HG03565 (cell line): ENCODE measurements at regions not wholly inside any gene's neighbourhood (a gene's known extent, or its start where the extent isn't known, plus 50 kb on each side); places are given as distances from the start of the nearest gene placed in this dataset.

Experiments
- ATAC-seq: cut with Tn5 transposase; IDR thresholded peaks from one replicate; pipeline ENCODE4 v1.9.1; 2021; ENCODE audit warnings: mild to moderate bottlenecking, moderate library complexity; ENCODE audit not compliant: unreplicated experiment

- no peak for ATAC-seq
These were observed 50.8 kb upstream of the TSHZ2 start for GRCh38 chr20:52921340-52921739.

GRCh38 chr20:52918311-52918710 is 53.8 kb upstream of the TSHZ2 start:
- no peak for ATAC-seq

GRCh38 chr20:52915564-52915963 is 56.6 kb upstream of the TSHZ2 start:
- ATAC-seq: no peak

DNA sequence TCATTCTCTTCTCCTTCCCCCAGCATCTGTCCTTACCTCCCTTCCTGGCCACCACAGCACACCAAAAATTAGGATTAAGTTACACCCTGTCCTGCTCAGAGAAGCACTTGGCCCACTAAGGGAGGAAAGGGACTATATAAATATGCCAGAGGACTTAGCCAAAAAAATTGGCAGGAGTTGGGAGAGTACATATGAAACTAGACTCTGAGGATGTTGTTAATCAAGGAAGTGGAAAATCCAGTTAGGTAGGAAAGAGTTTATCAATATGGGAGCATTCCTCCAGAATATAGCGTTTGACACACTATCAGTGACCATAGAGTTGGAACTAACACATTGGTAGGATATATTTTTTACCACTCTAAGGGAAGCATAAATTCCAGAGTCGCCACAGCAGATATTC is 57.3 kb upstream of the TSHZ2 start:
- ATAC-seq: no peak

DNA sequence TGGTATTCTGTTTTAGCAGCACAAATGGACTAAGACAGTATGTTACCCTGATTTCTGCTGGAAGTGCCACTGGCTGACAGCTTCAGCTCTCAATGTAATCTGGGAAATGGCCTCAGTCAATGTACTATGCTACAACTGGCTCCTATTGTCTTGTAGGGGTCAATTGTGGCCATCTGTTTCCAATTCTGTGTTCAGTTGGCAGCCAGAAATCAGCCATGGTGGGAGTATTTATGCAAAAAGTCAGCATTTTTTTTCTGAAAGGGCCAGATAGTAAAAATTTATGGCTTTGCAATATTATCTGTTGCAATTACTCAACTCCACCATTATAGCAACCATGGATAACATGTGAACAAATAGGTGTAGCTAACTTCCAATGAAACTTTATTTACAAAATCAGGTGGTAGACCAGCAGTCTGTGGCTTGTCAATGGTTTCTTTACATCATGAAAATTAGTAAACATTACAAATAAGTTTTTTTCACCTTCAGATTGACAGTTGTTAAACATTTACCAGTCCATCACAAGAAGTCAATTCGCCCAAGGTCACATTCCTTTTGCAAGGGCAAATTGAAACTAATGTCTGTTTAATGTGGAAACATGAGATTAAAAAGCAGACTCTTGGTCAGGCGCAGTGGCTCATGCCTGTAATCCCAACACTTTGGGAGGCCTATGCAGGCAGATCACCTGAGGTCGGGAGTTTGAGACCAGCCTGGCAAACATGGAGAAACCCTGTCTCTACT is 58.3 kb upstream of the TSHZ2 start:
- no peak for ATAC-seq

GRCh38 chr20:52905241-52905994 is 66.7 kb upstream of the TSHZ2 start:
- ATAC-seq: no peak

DNA sequence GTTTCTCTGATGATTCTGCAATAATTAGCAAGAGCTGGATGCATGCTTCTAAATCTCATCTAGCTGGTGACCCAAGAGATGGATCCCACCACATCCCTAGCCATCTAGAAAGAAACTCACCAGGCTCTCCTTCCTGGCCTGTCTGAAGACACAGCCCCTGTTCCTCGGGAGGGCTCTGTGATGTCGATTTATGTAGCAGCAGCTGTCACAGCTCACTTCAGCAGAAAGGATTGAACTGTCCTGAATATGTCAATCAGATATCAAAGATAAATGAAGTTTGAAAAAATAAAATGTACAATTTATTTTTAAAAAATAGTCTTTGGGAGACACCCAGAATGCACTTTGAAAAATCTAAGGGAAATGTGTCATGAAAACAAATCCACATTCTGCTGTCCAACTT is 67.3 kb upstream of the TSHZ2 start:
- ATAC-seq: no peak

- no peak for ATAC-seq
These were observed 73.0 kb upstream of the TSHZ2 start for GRCh38 chr20:52899041-52899608.

GRCh38 chr20:52896348-52896747 is 75.8 kb upstream of the TSHZ2 start:
- no peak for ATAC-seq

DNA sequence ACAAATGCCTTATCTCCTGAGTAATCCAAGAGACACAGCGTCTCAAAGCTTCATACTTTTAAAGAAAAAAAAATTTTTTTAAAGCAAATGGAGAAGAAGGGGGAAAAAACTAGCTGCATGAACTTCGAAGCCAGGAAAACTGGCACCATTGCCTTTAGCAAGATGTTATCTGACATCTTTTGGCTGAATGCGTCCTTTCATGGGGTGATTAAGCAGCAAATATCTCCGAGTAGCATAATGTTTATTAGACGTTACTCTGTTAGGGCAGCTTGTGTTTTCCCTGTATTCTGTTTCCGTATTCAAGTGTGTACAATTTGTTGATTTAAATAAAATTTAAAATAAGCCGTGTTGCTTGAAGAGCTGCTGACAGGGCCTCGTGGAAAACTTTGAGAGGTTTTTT is 76.5 kb upstream of the TSHZ2 start:
- no peak for ATAC-seq

DNA sequence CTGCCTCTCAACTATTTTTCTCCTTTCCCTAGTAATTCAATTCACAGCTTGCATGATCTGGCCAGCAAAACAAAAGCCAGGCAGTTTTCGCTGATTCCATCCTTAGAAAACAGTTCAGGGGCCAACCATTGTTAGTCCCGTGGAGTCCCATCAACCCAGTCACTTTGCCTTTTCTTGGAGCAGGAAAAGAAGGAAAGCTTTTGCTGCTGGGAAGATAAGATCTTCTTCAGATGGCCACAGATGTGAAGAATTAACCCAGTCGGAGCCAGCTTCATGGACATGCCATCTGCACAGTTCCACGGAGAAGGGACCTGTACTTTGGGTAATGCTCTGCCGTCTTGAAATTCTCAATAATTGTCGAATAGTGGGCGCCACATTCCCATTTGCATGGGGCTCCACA is 76.9 kb upstream of the TSHZ2 start:
- no peak for ATAC-seq

- ATAC-seq: no peak
These were observed 78.7 kb upstream of the TSHZ2 start for GRCh38 chr20:52893498-52893897.

DNA sequence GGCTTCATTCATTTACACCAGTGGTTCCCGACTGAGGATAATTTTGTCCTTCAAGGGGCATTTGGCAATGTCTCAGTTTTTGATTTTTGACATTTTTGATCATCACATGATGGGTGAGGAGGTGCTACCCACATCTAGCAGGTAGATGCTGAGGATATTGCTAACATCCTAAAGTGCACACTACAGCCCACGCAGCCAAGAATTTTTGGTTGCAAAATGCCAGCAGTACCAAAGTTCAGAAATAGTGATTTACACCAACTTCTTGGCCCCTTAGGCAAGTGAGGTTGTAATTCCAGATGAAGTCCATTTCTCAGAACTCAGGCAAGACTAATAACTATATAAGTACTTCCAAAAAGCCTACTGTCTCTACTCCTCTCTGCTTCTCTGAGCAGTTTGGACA is 80.1 kb upstream of the TSHZ2 start:
- ATAC-seq: no peak

- no peak for ATAC-seq
These were observed 82.0 kb upstream of the TSHZ2 start for GRCh38 chr20:52890130-52890529.

DNA sequence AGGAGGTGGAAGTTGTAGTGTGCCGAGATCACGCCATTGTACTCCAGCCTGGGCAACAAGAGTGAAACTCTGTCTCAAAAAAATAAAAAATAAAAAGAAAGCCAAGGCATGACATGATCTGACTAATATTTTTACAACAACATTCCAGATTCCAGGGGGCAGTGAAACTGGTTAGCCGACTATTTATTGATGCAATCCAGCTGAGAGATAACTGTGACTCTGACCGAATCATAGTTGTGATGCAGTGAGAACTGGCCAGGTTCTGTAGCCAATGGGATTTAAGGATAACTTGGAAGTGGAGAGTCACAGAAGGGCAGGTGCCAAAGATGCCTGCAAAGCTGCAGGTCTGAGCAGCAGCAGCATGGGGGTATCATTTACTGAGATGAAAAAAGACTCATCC is 82.9 kb upstream of the TSHZ2 start:
- ATAC-seq: no peak

- no peak for ATAC-seq
These were observed 84.1 kb upstream of the TSHZ2 start for GRCh38 chr20:52888096-52888495.

DNA sequence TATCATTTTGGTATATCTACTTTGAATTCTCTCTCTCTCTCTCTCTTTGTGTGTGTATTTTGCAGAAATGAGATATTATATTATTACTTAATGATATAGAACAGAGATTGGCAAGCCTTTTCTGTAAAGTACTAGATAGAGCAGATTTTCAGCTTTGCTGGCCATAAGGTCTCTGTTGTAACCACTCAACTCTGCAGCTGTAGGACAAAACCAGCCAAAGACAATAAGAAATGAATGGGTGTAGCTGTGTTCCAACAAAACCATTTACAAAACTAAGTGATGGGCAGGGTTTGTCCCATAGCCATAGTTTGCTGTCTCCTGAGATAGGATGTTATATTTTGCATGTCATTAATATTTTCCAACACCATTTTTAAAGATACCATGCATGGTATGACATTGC is 91.2 kb upstream of the TSHZ2 start:
- no peak for ATAC-seq

GRCh38 chr20:52880259-52880658 is 91.9 kb upstream of the TSHZ2 start:
- ATAC-seq: no peak

- ATAC-seq: no peak
These were observed 97.9 kb upstream of the TSHZ2 start for GRCh38 chr20:52874241-52874640.

GRCh38 chr20:52869698-52870501 is 102.3 kb upstream of the TSHZ2 start:
- ATAC-seq: no peak

- ATAC-seq: no peak
These were observed 102.9 kb upstream of the TSHZ2 start for GRCh38 chr20:52869276-52869675.
